ENCODE measurements at regions not wholly inside any gene's neighbourhood (a gene's known extent, or its start where the extent isn't known, plus 50 kb on each side); places are given as distances from the start of the nearest gene placed in this dataset.

- no peak for TF ChIP-seq POLR2AphosphoS5 (IDR thresholded peaks at IDR 0.05)
- TF ChIP-seq, protein P1, sequence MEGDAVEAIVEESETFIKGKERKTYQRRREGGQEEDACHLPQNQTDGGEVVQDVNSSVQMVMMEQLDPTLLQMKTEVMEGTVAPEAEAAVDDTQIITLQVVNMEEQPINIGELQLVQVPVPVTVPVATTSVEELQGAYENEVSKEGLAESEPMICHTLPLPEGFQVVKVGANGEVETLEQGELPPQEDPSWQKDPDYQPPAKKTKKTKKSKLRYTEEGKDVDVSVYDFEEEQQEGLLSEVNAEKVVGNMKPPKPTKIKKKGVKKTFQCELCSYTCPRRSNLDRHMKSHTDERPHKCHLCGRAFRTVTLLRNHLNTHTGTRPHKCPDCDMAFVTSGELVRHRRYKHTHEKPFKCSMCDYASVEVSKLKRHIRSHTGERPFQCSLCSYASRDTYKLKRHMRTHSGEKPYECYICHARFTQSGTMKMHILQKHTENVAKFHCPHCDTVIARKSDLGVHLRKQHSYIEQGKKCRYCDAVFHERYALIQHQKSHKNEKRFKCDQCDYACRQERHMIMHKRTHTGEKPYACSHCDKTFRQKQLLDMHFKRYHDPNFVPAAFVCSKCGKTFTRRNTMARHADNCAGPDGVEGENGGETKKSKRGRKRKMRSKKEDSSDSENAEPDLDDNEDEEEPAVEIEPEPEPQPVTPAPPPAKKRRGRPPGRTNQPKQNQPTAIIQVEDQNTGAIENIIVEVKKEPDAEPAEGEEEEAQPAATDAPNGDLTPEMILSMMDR (IDR thresholded peaks at IDR 0.05): no peak
Measured at GRCh38 chr14:97458255-97458654, 661.1 kb downstream of the VRK1 start.
